Natural killer cell (primary cell): ENCODE measurements at regions not wholly inside any gene's neighbourhood (a gene's known extent, or its start where the extent isn't known, plus 50 kb on each side); places are given as distances from the start of the nearest gene placed in this dataset.

Experiments
- ATAC-seq, 3 donors: fragments of 150-1000 bp in 2 of 3; fragments of 200-7000 bp in 1 of 3; cut with Tn5 transposase; 1 replicate in 1 of 3; 2 replicates in 2 of 3; pipeline ENCODE4 v1.10.0; 2021; ENCODE audit warnings: mild to moderate bottlenecking in 2 of 3, moderate library complexity in 2 of 3
- DNase-seq, 2 donors: peaks; one replicate each; pipeline versions ENCODE4 v3.0.0 to v3.0.0-alpha.2; 2013 to 2021; ENCODE audit warnings: mixed read lengths in 1 of 2
- H3K27ac ChIP-seq: one replicate; pipeline ENCODE4 v1.5.1; 2013; ENCODE audit warnings: mild to moderate bottlenecking, low read length
- H3K27me3 ChIP-seq: one replicate; pipeline ENCODE4 v1.6.1; 2013; ENCODE audit warnings: low read length; ENCODE audit not compliant: control insufficient read depth, insufficient read depth
- H3K36me3 ChIP-seq: one replicate; pipeline ENCODE4 v1.6.1; 2013; ENCODE audit warnings: low read length; ENCODE audit not compliant: control insufficient read depth, insufficient read depth
- H3K4me1 ChIP-seq: one replicate; pipeline ENCODE4 v1.6.1; 2013; ENCODE audit warnings: low read length; ENCODE audit not compliant: control insufficient read depth, insufficient read depth
- H3K4me3 ChIP-seq: one replicate; pipeline ENCODE4 v1.5.1; 2013; ENCODE audit warnings: low read length
- H3K9me3 ChIP-seq: one replicate; pipeline ENCODE4 v1.6.1; 2013; ENCODE audit warnings: low read length; ENCODE audit not compliant: control insufficient read depth, insufficient read depth
- H3K27ac Mint-ChIP-seq, 2 donors: one replicate each; pipeline ENCODE4 v1.8.0; 2022; ENCODE audit warnings: mild to moderate bottlenecking in 2 of 2, mixed read lengths in 2 of 2, moderate library complexity in 1 of 2
- H3K27me3 Mint-ChIP-seq, 2 donors: one replicate each; pipeline ENCODE4 v1.8.0; 2022; ENCODE audit warnings: low read depth in 2 of 2, mixed read lengths in 2 of 2
- H3K36me3 Mint-ChIP-seq: one replicate; pipeline ENCODE4 v1.8.0; 2022; ENCODE audit warnings: mixed read lengths
- H3K4me1 Mint-ChIP-seq, 2 donors: one replicate each; pipeline ENCODE4 v1.8.0; 2022; ENCODE audit warnings: mixed read lengths in 2 of 2
- H3K4me3 Mint-ChIP-seq: one replicate; pipeline ENCODE4 v1.8.0; 2022; ENCODE audit warnings: mild to moderate bottlenecking, moderate library complexity, mixed read lengths
- H3K9me3 Mint-ChIP-seq, 2 donors: one replicate each; pipeline ENCODE4 v1.8.0; 2022; ENCODE audit warnings: mixed read lengths in 2 of 2
- CTCF ChIP-seq: fragments of 200-600 bp; IDR thresholded peaks from one replicate; pipeline ENCODE4 v1.8.0; 2022; ENCODE audit warnings: antibody characterized with exemption
- WGBS: methylation state at CpG from one replicate; pipeline ENCODE4 v1.1.7; 2013; ENCODE audit warnings: missing lambda C conversion rate; ENCODE audit not compliant: insufficient coverage; 5-methylcytosine and 5-hydroxymethylcytosine counted together
- intact Hi-C: fragments of 100-400 bp; cut with micrococcal nuclease; formaldehyde crosslinking; loops from one replicate; pipeline ENCODE4 v1.14.2; 2022

DNA sequence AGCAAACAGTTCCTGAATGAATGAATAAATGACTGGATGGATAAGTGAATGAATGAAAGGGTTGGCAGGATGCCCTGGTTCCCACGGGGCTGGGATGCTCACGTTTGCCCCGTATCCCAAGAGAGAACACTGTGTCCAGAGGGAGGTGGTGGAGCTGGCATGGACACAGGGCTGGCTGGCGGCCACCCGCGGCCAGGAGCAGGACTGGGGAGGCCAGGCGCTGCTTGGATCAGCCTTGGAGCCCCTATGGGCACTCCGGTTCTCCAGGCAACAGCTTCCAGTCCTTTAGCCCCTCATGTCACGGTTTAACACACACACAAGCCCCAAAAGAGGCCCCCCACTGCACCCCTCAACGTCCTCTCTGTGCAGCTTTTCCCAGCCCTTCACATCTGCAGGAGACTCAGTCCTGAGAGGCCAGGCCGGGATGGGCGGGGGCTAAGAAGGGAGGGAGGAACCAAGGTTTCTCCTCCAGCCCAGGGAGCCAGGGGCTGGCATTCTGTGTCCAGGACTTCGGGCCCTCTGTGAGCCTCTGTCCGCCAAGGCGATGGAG lies 86.0 kb upstream of the ALDH1L1 start:
- DNase-seq: no peak
- WGBS: 76% methylated on average over 15 of the region's 15 CpGs
- Mint-ChIP-seq H3K9me3 (no peaks in the 10 kb centered on the region), H3K4me1 (peaks cover 0 to 4% of the 10 kb centered on the region in 2 donors), H3K4me3 (no peak overlapping the region), H3K27me3 (peaks cover 13 to 17% of the 10 kb centered on the region in 2 donors), H3K27ac (no peak overlapping the region), H3K36me3 (no peaks in the 10 kb centered on the region)
- TF ChIP-seq CTCF: no peak
- Histone ChIP-seq H3K27me3 (no peaks in the 10 kb centered on the region), H3K4me3 (no peak overlapping the region), H3K36me3 (no peaks in the 10 kb centered on the region), H3K4me1 (no peaks in the 10 kb centered on the region), H3K9me3 (no peaks in the 10 kb centered on the region), H3K27ac (no peak overlapping the region)
- intact Hi-C loops: no loop called here
- no peak for ATAC-seq

GRCh38 chr3:126264952-126265351 lies 84.6 kb upstream of the ALDH1L1 start:
- no peak for DNase-seq
- intact Hi-C loops: no loop called here
- Mint-ChIP-seq H3K9me3 (no peaks in the 10 kb centered on the region), H3K4me3 (no peak overlapping the region), H3K27ac (no peak overlapping the region), H3K27me3 (peaks cover 7 to 12% of the 10 kb centered on the region in 2 donors), H3K36me3 (no peaks in the 10 kb centered on the region), H3K4me1 (peaks cover 0 to 10% of the 10 kb centered on the region in 2 donors)
- Histone ChIP-seq H3K27me3 (no peaks in the 10 kb centered on the region), H3K36me3 (no peaks in the 10 kb centered on the region), H3K4me3 (no peak overlapping the region), H3K4me1 (no peaks in the 10 kb centered on the region), H3K9me3 (no peaks in the 10 kb centered on the region), H3K27ac (no peak overlapping the region)
- no peak for TF ChIP-seq CTCF
- ATAC-seq: no peak
- WGBS: 85% methylated on average over 12 of the region's 12 CpGs

- Mint-ChIP-seq H3K36me3 (no peaks in the 10 kb centered on the region), H3K4me3 (no peak overlapping the region), H3K9me3 (no peaks in the 10 kb centered on the region), H3K27me3 (peaks cover 7 to 12% of the 10 kb centered on the region in 2 donors), H3K27ac (no peak overlapping the region), H3K4me1 (peaks cover 0 to 10% of the 10 kb centered on the region in 2 donors)
- no peak overlapping the region for H3K4me3 ChIP-seq
- ATAC-seq: no peak
- H3K9me3 ChIP-seq: no peaks in the 10 kb centered on the region
- no peak overlapping the region for H3K27ac ChIP-seq
- H3K4me1 ChIP-seq: no peaks in the 10 kb centered on the region
- H3K27me3 ChIP-seq: no peaks in the 10 kb centered on the region
- 87% methylated on average over 7 of the region's 7 CpGs for WGBS
- DNase-seq: no peak
- intact Hi-C loops: no loop called here
- no peak for TF ChIP-seq CTCF
- H3K36me3 ChIP-seq: no peaks in the 10 kb centered on the region
Measured at GRCh38 chr3:126264381-126264780, 84.0 kb upstream of the ALDH1L1 start.

DNA sequence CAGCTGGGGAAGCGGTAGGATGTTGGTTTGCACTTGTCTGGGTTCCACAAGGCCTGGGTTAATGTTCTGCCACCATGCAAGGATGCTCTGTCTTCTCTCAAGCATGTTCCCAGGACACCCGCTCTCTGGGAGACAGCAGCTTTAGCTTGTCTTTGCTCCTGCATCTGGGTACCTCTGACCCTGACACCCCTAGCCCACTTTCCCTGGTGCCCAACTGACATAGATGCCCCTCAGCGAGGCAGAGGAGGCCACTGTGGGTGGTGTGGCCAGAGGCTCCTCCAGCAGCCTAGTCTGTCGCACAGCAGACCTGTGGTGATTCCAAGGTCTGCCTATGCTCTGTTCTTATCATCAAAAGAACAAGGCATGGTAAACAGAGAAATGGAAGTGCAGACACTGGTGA lies 83.6 kb upstream of the ALDH1L1 start:
- Histone ChIP-seq H3K27me3 (no peaks in the 10 kb centered on the region), H3K27ac (no peak overlapping the region), H3K36me3 (no peaks in the 10 kb centered on the region), H3K4me1 (no peaks in the 10 kb centered on the region), H3K9me3 (no peaks in the 10 kb centered on the region), H3K4me3 (no peak overlapping the region)
- Mint-ChIP-seq H3K4me1 (peaks cover 3 to 13% of the 10 kb centered on the region in 2 donors), H3K36me3 (no peaks in the 10 kb centered on the region), H3K9me3 (no peaks in the 10 kb centered on the region), H3K27me3 (peaks cover 7 to 12% of the 10 kb centered on the region in 2 donors), H3K27ac (no peak overlapping the region), H3K4me3 (no peak overlapping the region)
- intact Hi-C loops: no loop called here
- DNase-seq (no peak), ATAC-seq (no peak)
- WGBS: 88% methylated on average over 4 of the region's 4 CpGs
- TF ChIP-seq CTCF: no peak
